K562 (cell line): ENCODE measurements at regions not wholly inside any gene's neighbourhood (a gene's known extent, or its start where the extent isn't known, plus 50 kb on each side); places are given as distances from the start of the nearest gene placed in this dataset.

ENCODE experiments used
- ATAC-seq: fragments of 200-7000 bp; cut with Tn5 transposase; 3 replicates; pipeline ENCODE4 v1.9.1; 2020; ENCODE audit warnings: moderate library complexity
- BruUV-seq: library from RNA; stranded (reverse); fragments of 400-500 nt; replicated peaks from 2 replicates; lab custom pipeline; 2021; lab: Mats Ljungman, UMichigan
- CTCF ChIA-PET: fragments of 300-600 bp; formaldehyde crosslinking; extraction: SDS; loops from one replicate; lab custom pipeline; 2021; ENCODE audit warnings: low intra/inter-chr PET ratio; lab: Yijun Ruan, JAX
- POLR2A ChIA-PET: fragments of 300-600, 350-650 bp; sonication (Branson Sonifier 250); formaldehyde crosslinking; extraction: SDS; loops from one replicate; lab custom pipeline; 2021; ENCODE audit warnings: antibody characterized with exemption, inconsistent platforms; lab: Yijun Ruan, JAX
- DNase-seq, 4 experiments: peaks; one replicate each; pipeline versions ENCODE4 v3.0.0 to v3.0.0-alpha.2; 2011 to 2018; ENCODE audit warnings: low spot score in 3 of 4, mixed read lengths in 3 of 4; ENCODE audit errors: extremely low read depth in 1 of 4
- FAIRE-seq: peaks from 2 replicates; lab custom pipeline; 2011; peaks lifted over from hg19 to GRCh38; lab: Jason Lieb, UNC
- H2AFZ ChIP-seq: 2 replicates; pipeline ENCODE4 v1.6.0; 2011; ENCODE audit warnings: low read depth, low read length, control low read depth, inconsistent platforms
- H3K27ac ChIP-seq: fragments of 200-600 bp; 3 replicates; pipeline ENCODE4 v1.8.0; 2011; ENCODE audit warnings: low read depth, mild to moderate bottlenecking, control low read depth, inconsistent platforms, low read length, moderate library complexity, mixed read lengths; ENCODE audit errors: extremely low read depth
- H3K27me3 ChIP-seq, 2 experiments: fragments of 300-600 bp in 1 of 2; 2 replicates in 1 of 2; 3 replicates in 1 of 2; pipeline versions ENCODE4 v1.6.0 to v1.8.0; 2011; ENCODE audit warnings: inconsistent platforms in 2 of 2, low read length in 2 of 2, mild to moderate bottlenecking in 1 of 2, mixed read lengths in 1 of 2, moderate library complexity in 1 of 2; ENCODE audit not compliant: control insufficient read depth in 2 of 2, insufficient read depth in 2 of 2
- H3K36me3 ChIP-seq: fragments of 300-600 bp; 3 replicates; pipeline ENCODE4 v1.8.0; 2011; ENCODE audit warnings: mild to moderate bottlenecking, low read length, inconsistent platforms; ENCODE audit not compliant: control insufficient read depth, insufficient read depth
- H3K4me1 ChIP-seq, 2 experiments: fragments of 200-600 bp in 1 of 2; replicated peaks in 1 of 2; 2 replicates in 1 of 2; 3 replicates in 1 of 2; pipeline versions ENCODE4 v1.5.1 to v1.8.0; 2011; ENCODE audit warnings: inconsistent platforms in 2 of 2, low read length in 2 of 2, mild to moderate bottlenecking in 1 of 2, mixed read lengths in 1 of 2, moderate library complexity in 1 of 2; ENCODE audit not compliant: control insufficient read depth in 2 of 2, insufficient read depth in 2 of 2
- H3K4me2 ChIP-seq: 2 replicates; pipeline ENCODE4 v1.6.1; 2011; ENCODE audit warnings: low read length, control low read depth, inconsistent platforms, mixed read lengths; ENCODE audit not compliant: insufficient read depth
- H3K4me3 ChIP-seq: fragments of 200-600 bp; sonication (generic), shearing (Covaris generic); 2 replicates; pipeline ENCODE4 v1.5.1; 2016; ENCODE audit warnings: control low read depth, inconsistent platforms
- H3K79me2 ChIP-seq: fragments of 200-600 bp; 3 replicates; pipeline ENCODE4 v1.8.0; 2011; ENCODE audit warnings: low read length, inconsistent platforms; ENCODE audit not compliant: control insufficient read depth, insufficient read depth
- H3K9ac ChIP-seq, 2 experiments: 2 replicates each; pipeline versions ENCODE4 v1.6.0 to v1.6.1; 2011; ENCODE audit warnings: low read depth in 2 of 2, low read length in 2 of 2, control low read depth in 1 of 2, inconsistent platforms in 1 of 2, mild to moderate bottlenecking in 1 of 2, mixed read lengths in 1 of 2; ENCODE audit not compliant: insufficient read depth in 1 of 2
- H3K9me1 ChIP-seq: one replicate; pipeline ENCODE4 v1.6.0; 2011; ENCODE audit warnings: inconsistent platforms, mild to moderate bottlenecking, low read length, moderate library complexity; ENCODE audit not compliant: control insufficient read depth, insufficient read depth
- H3K9me3 ChIP-seq: replicated peaks from 2 replicates; pipeline ENCODE4 v1.5.1; 2011; ENCODE audit warnings: low read depth, low read length, inconsistent platforms; ENCODE audit not compliant: control insufficient read depth, insufficient read depth
- H4K20me1 ChIP-seq: replicated peaks from 2 replicates; pipeline ENCODE4 v1.6.1; 2011; ENCODE audit warnings: low read length, inconsistent platforms, mixed read lengths; ENCODE audit not compliant: control insufficient read depth, insufficient read depth
- HDAC3 ChIP-seq: fragments of 450-650 bp; IDR thresholded peaks from 2 replicates; pipeline ENCODE4 v1.6.1; 2018; ENCODE audit warnings: borderline replicate concordance, mild to moderate bottlenecking, moderate library complexity; ENCODE audit not compliant: partially characterized antibody
- ILF3 ChIP-seq: fragments of 450-650 bp; IDR thresholded peaks from 2 replicates; pipeline ENCODE4 v1.6.1; 2018; ENCODE audit warnings: antibody characterized with exemption, mild to moderate bottlenecking, moderate library complexity, borderline replicate concordance
- MEIS2 ChIP-seq: fragments of 450-650 bp; IDR thresholded peaks from 2 replicates; pipeline ENCODE4 v1.6.1; 2014; ENCODE audit warnings: mild to moderate bottlenecking; ENCODE audit not compliant: partially characterized antibody
- MTA1 ChIP-seq: fragments of 450-650 bp; IDR thresholded peaks from 2 replicates; pipeline ENCODE4 v1.6.1; 2017; ENCODE audit warnings: borderline replicate concordance
- NR1H2 ChIP-seq: sonication (generic); formaldehyde crosslinking; IDR thresholded peaks from 2 replicates; pipeline ENCODE4 v1.4.0; 2020; ENCODE audit warnings: mild to moderate bottlenecking, missing genetic modification reagents
- NR3C1 ChIP-seq: sonication (generic); formaldehyde crosslinking; IDR thresholded peaks from 2 replicates; pipeline ENCODE4 v1.8.1; 2022; ENCODE audit warnings: missing genetic modification reagents
- RBBP5 ChIP-seq: fragments of 200-600 bp; sonication (generic); IDR thresholded peaks from 2 replicates; pipeline ENCODE4 v1.6.1; 2012; ENCODE audit warnings: borderline replicate concordance, mild to moderate bottlenecking, low read length, control low read depth, inconsistent platforms; ENCODE audit not compliant: insufficient read depth, poor library complexity, severe bottlenecking
- RHOXF2B ChIP-seq: fragments of 250-450 bp; sonication (Bioruptor Pico); conservative IDR thresholded peaks from 2 replicates; pipeline ENCODE4 v1.5.1; 2021
- SREBF1 ChIP-seq: fragments of 150-350 bp; IDR thresholded peaks from 2 replicates; pipeline ENCODE4 v1.6.1; 2014; ENCODE audit warnings: antibody characterized with exemption, low read depth, low read length, borderline replicate concordance
- THAP12 ChIP-seq: fragments of 250-450 bp; sonication (Bioruptor Pico); IDR thresholded peaks from 2 replicates; pipeline ENCODE4 v1.9.0; 2021; ENCODE audit warnings: mild to moderate bottlenecking, inconsistent platforms
- VEZF1 ChIP-seq: fragments of 200-800 bp; sonication (Bioruptor generic); IDR thresholded peaks from 2 replicates; pipeline ENCODE4 v1.6.1; 2017; ENCODE audit warnings: missing genetic modification characterization, missing compliant biosample characterization
- ZNF121 ChIP-seq: sonication (generic); formaldehyde crosslinking; conservative IDR thresholded peaks from 2 replicates; pipeline ENCODE4 v1.8.0; 2022; ENCODE audit warnings: missing genetic modification reagents
- ZNF197 ChIP-seq: fragments of 200-800 bp; sonication (Bioruptor generic); IDR thresholded peaks from 2 replicates; pipeline ENCODE4 v1.6.1; 2016; ENCODE audit warnings: low read depth, missing genetic modification characterization, missing compliant biosample characterization
- ZNF586 ChIP-seq: fragments of 450-650 bp; formaldehyde crosslinking; conservative IDR thresholded peaks from 2 replicates; pipeline ENCODE4 v1.4.0; 2020; ENCODE audit warnings: mild to moderate bottlenecking, moderate library complexity
- in situ Hi-C: fragments of 300-500 bp; cut with MboI; formaldehyde crosslinking; loops from 4 replicates; pipeline ENCODE4 v1.15.0; 2018; ENCODE audit warnings: inconsistent platforms, mixed read lengths
- intact Hi-C: fragments of 100-400 bp; cut with micrococcal nuclease; formaldehyde crosslinking; loops from 2 replicates; pipeline ENCODE4 v1.14.2; 2022
- TF ChIP-seq, protein P1 (sequence below): fragments of 250-450 bp; sonication (Bioruptor Pico); IDR thresholded peaks from 2 replicates; pipeline ENCODE4 v1.8.0; 2022; ENCODE audit warnings: moderate library complexity, mild to moderate bottlenecking, inconsistent platforms
- TF ChIP-seq, protein P2 (sequence below): IDR thresholded peaks from 2 replicates; pipeline ENCODE4 v1.6.1; 2014; ENCODE audit warnings: antibody characterized with exemption
- TF ChIP-seq, protein P3 (sequence below): fragments of 450-650 bp; IDR thresholded peaks from 2 replicates; pipeline ENCODE4 v1.6.1; 2016

DNA sequence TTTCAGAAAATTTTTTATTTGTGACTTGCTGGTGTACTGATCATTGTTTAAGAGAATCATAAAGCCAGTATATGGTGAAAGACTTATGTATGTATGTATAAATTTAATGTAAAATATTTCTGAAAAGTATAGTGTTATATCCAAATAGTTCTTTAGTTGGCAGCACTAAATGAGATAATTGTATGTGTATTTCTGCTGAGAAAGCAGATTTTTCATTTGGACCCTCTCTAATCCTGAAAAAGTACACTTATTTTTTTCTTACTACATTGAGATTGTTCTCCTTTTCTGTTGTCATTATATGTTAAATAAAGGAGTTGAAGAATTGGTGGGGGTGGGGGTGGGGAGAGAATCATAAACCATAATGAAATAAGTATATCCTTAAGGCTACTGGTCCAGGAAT, 324.9 kb upstream of the SUCLG2 start:
- ATAC-seq, result no peak
- no peak for TF ChIP-seq ZNF197 (CRISPR knock-in tag)
- TF ChIP-seq, protein P1, sequence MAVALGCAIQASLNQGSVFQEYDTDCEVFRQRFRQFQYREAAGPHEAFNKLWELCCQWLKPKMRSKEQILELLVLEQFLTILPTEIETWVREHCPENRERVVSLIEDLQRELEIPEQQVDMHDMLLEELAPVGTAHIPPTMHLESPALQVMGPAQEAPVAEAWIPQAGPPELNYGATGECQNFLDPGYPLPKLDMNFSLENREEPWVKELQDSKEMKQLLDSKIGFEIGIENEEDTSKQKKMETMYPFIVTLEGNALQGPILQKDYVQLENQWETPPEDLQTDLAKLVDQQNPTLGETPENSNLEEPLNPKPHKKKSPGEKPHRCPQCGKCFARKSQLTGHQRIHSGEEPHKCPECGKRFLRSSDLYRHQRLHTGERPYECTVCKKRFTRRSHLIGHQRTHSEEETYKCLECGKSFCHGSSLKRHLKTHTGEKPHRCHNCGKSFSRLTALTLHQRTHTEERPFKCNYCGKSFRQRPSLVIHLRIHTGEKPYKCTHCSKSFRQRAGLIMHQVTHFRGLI (CRISPR knock-in tag), result no peak
- TF ChIP-seq ZNF586 (CRISPR knock-in tag), result no peak
- no peak for TF ChIP-seq MEIS2
- TF ChIP-seq NR3C1 (CRISPR knock-in tag), result no peak
- no peak for TF ChIP-seq ZNF121 (CRISPR knock-in tag)
- TF ChIP-seq RHOXF2B (CRISPR knock-in tag), result no peak
- TF ChIP-seq, protein P2, sequence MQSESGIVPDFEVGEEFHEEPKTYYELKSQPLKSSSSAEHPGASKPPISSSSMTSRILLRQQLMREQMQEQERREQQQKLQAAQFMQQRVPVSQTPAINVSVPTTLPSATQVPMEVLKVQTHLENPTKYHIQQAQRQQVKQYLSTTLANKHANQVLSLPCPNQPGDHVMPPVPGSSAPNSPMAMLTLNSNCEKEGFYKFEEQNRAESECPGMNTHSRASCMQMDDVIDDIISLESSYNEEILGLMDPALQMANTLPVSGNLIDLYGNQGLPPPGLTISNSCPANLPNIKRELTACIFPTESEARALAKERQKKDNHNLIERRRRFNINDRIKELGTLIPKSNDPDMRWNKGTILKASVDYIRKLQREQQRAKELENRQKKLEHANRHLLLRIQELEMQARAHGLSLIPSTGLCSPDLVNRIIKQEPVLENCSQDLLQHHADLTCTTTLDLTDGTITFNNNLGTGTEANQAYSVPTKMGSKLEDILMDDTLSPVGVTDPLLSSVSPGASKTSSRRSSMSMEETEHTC, result no peak
- no peak for TF ChIP-seq HDAC3
- TF ChIP-seq, protein P3, sequence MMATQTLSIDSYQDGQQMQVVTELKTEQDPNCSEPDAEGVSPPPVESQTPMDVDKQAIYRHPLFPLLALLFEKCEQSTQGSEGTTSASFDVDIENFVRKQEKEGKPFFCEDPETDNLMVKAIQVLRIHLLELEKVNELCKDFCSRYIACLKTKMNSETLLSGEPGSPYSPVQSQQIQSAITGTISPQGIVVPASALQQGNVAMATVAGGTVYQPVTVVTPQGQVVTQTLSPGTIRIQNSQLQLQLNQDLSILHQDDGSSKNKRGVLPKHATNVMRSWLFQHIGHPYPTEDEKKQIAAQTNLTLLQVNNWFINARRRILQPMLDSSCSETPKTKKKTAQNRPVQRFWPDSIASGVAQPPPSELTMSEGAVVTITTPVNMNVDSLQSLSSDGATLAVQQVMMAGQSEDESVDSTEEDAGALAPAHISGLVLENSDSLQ, result no peak
- no peak for TF ChIP-seq SREBF1
- no peak for TF ChIP-seq NR1H2 (CRISPR knock-in tag)
- TF ChIP-seq RBBP5, result no peak
- TF ChIP-seq ILF3, result no peak
- no peak for TF ChIP-seq MTA1
- TF ChIP-seq THAP12, result no peak
- TF ChIP-seq VEZF1 (CRISPR knock-in tag), result no peak
- H3K4me3 ChIP-seq, result no peak overlapping the region
- H3K4me1 ChIP-seq, result no peaks in the 10 kb centered on the region
- in situ Hi-C loops (no loop called here), intact Hi-C loops (no loop called here)
- H3K79me2 ChIP-seq, result no peaks in the 10 kb centered on the region
- ChIA-PET CTCF (no interaction called here), POLR2A (no interaction called here)
- H3K36me3 ChIP-seq, result no peaks in the 10 kb centered on the region
- H3K9me3 ChIP-seq, result no peaks in the 10 kb centered on the region
- FAIRE-seq, result no peak
- no peaks in the 10 kb centered on the region for H4K20me1 ChIP-seq
- DNase-seq, result no peak
- H3K27me3 ChIP-seq, result no peaks in the 10 kb centered on the region
- H2AFZ ChIP-seq, result no peak overlapping the region
- H3K9ac ChIP-seq, result no peak overlapping the region
- no peak overlapping the region for H3K27ac ChIP-seq
- H3K9me1 ChIP-seq, result no peaks in the 10 kb centered on the region
- BruUV-seq, result no TSS peak
- H3K4me2 ChIP-seq, result no peak overlapping the region
